Heart right ventricle (tissue), 16 donors: ENCODE measurements at regions not wholly inside any gene's neighbourhood (a gene's known extent, or its start where the extent isn't known, plus 50 kb on each side); places are given as distances from the start of the nearest gene placed in this dataset.

Source experiments
- ATAC-seq, 8 donors: fragments of 200-7000 bp; cut with Tn5 transposase; one replicate each; pipeline ENCODE4 v1.9.1; 2020; ENCODE audit warnings: mild to moderate bottlenecking in 8 of 8, moderate library complexity in 8 of 8, moderate number of reproducible peaks in 1 of 8
- DNase-seq, 2 donors: peaks; one replicate each; pipeline ENCODE4 v3.0.0-alpha.2; 2020
- H3K27ac ChIP-seq, 10 donors: fragments of 200-600 bp; sonication (generic) in 2 of 10; one replicate each; pipeline versions ENCODE4 v1.5.0 to v1.8.0; 2020 to 2022; ENCODE audit warnings: mild to moderate bottlenecking in 3 of 10
- H3K27me3 ChIP-seq, 7 donors: fragments of 200-600 bp; one replicate each; pipeline ENCODE4 v1.8.0; 2021 to 2022; ENCODE audit warnings: mild to moderate bottlenecking in 2 of 7
- H3K36me3 ChIP-seq, 9 donors: fragments of 200-600 bp; sonication (generic) in 1 of 9; one replicate each; pipeline versions ENCODE4 v1.5.0 to v1.8.0; 2020 to 2022; ENCODE audit warnings: mild to moderate bottlenecking in 2 of 9
- H3K4me1 ChIP-seq, 9 donors: fragments of 200-600 bp; sonication (generic) in 1 of 9; one replicate each; pipeline versions ENCODE4 v1.5.0 to v1.8.0; 2020 to 2022; ENCODE audit warnings: mild to moderate bottlenecking in 4 of 9
- H3K4me3 ChIP-seq, 10 donors: fragments of 200-600 bp; sonication (generic) in 2 of 10; one replicate each; pipeline versions ENCODE4 v1.5.0 to v1.8.0; 2020 to 2022; ENCODE audit warnings: mild to moderate bottlenecking in 7 of 10, moderate library complexity in 2 of 10
- H3K9me3 ChIP-seq, 11 donors: fragments of 200-600 bp in 10 of 11; sonication (generic) in 2 of 11; one replicate each; pipeline versions ENCODE4 v1.5.0 to v1.8.0; 2013 to 2022; ENCODE audit warnings: mild to moderate bottlenecking in 2 of 11, control low read depth in 1 of 11, moderate library complexity in 1 of 11
- CTCF ChIP-seq, 9 donors: fragments of 200-600 bp; sonication (generic) in 2 of 9; IDR thresholded peaks; one replicate each; pipeline versions ENCODE4 v1.5.0 to v1.8.0; 2021 to 2022; ENCODE audit warnings: antibody characterized with exemption in 9 of 9, mild to moderate bottlenecking in 5 of 9, moderate library complexity in 1 of 9
- WGBS, 2 donors: extraction: QIAGEN DNeasy Blood & Tissue Kit; methylation state at CpG; one replicate each; pipeline ENCODE4 v1.1.7; 2013; ENCODE audit warnings: inconsistent platforms in 1 of 2; 5-methylcytosine and 5-hydroxymethylcytosine counted together
- intact Hi-C, 10 donors: fragments of 100-400 bp; cut with DNase I; formaldehyde crosslinking; loops; one replicate each; pipeline versions ENCODE4 v1.11.1 to v1.14.2; 2022
- microRNA-seq, 2 donors: library from miRNA; unstranded; fragments of <30 nt; microRNA quantifications; one replicate each; pipeline ENCODE4 v1.2.0, GENCODE V29; 2021
- donor health status: Arrhythmogenic right ventricular cardiomyopathy.
- donor health status: ischemic (EF 13 %, LVEDD 7.1; RV severe dilation, severe dysfunction).
- donor health status: healthy with polysubstance abuse.
- donor health status: DM: no; HTN: yes; CAD: no.
- donor health status: DM: no; HTN: no; CAD: no.
- donor health status: ischemic (EF 25% LVEDD 6.9; RV normal size, moderate dysfunction).
- donor health status: ischemic (EF 25% LVEDD 5.7; RV mildly dilated, moderate dysfunction).
- donor health status: healthy.
- donor health status: DM: yes; HTN: yes; CAD: no.
- donor health status: Ischemic cardiomyopathy.
- donor health status: ischemic (EF 35%, LVEDD 5.7; RV mildly dilated, moderate dysfunction).
- donor health status: nonischemic (EF 11% LVEDD 7.7; RV severe dilation, severe dysfunction).
- donor health status: DM: yes; HTN: yes; CAD: no.
- donor health status: PGD.
- donor health status: ischemic (EF 29% LVEDD 5.4; RV normal size, mild dysfunction).
- donor health status: nonischemic (EF 23%, LVEDD 6.1; RV moderate dilation, normal function).

- WGBS, 2 donors, result 92 to 95% methylated on average over 2 of the region's 2 CpGs
- H3K27me3 ChIP-seq, result no peaks in the 10 kb centered on the region
- H3K9me3 ChIP-seq, result no peaks in the 10 kb centered on the region
- peaks cover 0 to 16% (median 9%) of the 10 kb centered on the region in 9 donors for H3K4me1 ChIP-seq
- ATAC-seq (no peak), DNase-seq (no peak)
- H3K27ac ChIP-seq, result no peak overlapping the region
- no peak for TF ChIP-seq CTCF (IDR thresholded peaks at IDR 0.05)
- no peaks in the 10 kb centered on the region for H3K36me3 ChIP-seq
- intact Hi-C loops, result loop anchor here in 3 of 10 donors (5.0 to 10.0 kb wide), 3 partner anchors 45 to 68 kb away; partner anchors contain the start of gene F3 (in 1 of the 3)
- H3K4me3 ChIP-seq, result no peak overlapping the region
Observed at GRCh38 chr1:94592571-94592920, 51.0 kb upstream of the F3 start.

DNA sequence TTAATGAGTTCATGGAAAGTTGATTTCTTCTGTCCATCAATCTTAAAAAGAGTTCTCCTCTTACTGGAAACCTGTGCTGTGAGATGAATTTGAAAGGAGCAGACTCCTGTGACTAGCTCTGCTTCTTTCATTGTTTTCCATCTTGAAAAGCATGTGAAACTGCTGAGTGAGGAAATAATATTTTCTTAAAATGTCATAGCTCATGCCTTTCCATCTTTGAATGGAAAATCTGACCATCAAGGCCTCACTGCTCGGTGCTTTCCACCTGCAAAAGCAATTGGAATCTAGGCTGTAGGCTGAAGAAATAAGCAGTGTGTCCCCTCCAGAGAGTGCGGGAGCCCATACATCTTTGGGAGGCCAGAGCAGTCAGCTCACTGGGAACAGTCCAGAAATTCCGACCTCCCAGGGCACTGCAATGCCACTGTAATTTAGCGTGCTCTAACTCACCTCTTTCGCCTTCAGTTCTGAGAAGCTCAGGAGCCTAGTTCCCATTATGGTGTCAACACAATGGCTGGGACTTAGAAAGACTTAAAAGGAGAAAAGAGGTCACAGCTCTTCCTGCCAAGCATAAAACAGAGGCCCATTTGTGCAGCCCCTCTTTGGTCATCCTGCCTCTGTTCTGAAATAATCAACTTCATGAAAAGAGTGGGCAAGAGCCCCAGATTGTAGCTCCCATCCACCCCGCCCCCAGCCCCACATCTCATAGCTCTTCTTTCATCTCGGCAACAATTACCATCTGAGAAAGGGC is 50.4 kb upstream of the F3 start:
- peaks cover 0 to 16% (median 9%) of the 10 kb centered on the region in 9 donors for H3K4me1 ChIP-seq
- no peak overlapping the region for H3K4me3 ChIP-seq
- intact Hi-C loops, result loop anchor here in 3 of 10 donors (5.0 to 10.0 kb wide), 3 partner anchors 45 to 67 kb away; partner anchors contain the start of gene F3 (in 1 of the 3)
- no peaks in the 10 kb centered on the region for H3K36me3 ChIP-seq
- H3K27me3 ChIP-seq, result no peaks in the 10 kb centered on the region
- ATAC-seq (no peak), DNase-seq (no peak)
- H3K27ac ChIP-seq, result no peak overlapping the region
- TF ChIP-seq CTCF (IDR thresholded peaks at IDR 0.05), result no peak
- WGBS, 2 donors, result 90 to 94% methylated on average over 7 of the region's 7 CpGs
- no peaks in the 10 kb centered on the region for H3K9me3 ChIP-seq

Small RNA genes in the stretch of these regions (microRNA-seq; reads per million reads assigned to microRNA genes)
- 0 reads per million in 2 donors for gene MIR378G
